ENCODE measurements at regions not wholly inside any gene's neighbourhood (a gene's known extent, or its start where the extent isn't known, plus 50 kb on each side); places are given as distances from the start of the nearest gene placed in this dataset.

GRCh38 chr21:24369746-24370145, 1237.5 kb downstream of the MRPL39 start:
- no peak for DNase-seq (ENCODE audit: low spot score)

DNA sequence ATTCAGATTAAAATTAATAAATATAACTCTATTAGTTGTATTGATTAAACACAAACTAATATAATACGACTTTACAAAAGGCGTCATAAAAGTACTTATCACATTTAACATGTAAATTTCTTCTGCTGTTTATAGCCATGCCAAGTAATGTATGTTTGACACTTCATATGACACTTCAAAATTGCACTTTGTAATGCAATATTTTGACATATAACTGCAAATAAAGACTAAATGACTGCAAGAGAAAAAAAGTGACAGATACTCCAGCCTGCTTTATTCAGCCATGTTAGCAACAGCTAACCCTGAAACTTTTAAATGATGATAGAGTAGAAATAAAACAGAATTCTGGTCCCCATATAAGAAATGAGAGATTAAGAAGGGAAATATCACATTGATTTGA, 1238.0 kb downstream of the MRPL39 start:
- no peak for DNase-seq (ENCODE audit: low spot score)

- DNase-seq (ENCODE audit: low spot score), result no peak
These were observed 1239.3 kb downstream of the MRPL39 start for GRCh38 chr21:24367936-24368335.

DNA sequence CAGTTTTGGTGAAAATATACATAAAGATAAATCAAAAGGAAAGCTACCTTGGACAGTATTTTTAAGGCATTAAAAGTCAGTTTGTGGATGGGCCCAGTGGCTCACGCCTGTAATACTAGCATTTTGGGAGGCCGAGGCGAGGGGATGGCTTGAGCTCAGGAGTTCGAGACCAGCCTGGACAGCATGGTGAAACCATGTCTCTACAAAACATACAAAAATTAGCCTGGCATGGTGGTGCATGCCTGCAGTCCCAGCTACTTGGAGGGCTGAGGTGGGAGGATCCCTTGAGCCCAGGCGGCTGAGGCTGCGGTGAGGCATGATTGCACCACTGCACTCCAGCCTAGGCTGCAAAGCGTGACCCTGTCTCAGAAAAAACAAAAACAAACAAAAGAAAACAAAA, 1253.8 kb downstream of the MRPL39 start:
- DNase-seq (ENCODE audit: low spot score), result no peak

DNA sequence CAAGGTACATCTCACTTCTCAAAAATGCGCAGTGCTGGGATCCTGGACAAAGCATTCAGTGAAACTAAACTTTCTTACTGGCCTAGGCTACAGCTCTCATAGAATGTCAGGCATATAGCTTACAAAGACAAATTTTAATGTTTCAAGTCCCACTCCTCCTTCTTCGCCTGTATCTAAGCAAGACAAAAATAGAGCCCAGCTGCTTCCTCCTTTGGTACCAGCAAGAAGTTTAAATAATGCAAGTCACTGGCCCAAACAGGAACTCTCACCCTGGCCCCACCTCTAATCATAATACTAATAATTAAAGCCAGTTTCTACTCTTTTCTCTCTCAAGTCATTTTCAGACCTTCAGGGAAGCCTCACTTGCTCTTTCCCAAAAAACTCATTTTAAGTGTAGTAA, 1267.9 kb downstream of the MRPL39 start:
- no peak for DNase-seq (ENCODE audit: low spot score)

DNA sequence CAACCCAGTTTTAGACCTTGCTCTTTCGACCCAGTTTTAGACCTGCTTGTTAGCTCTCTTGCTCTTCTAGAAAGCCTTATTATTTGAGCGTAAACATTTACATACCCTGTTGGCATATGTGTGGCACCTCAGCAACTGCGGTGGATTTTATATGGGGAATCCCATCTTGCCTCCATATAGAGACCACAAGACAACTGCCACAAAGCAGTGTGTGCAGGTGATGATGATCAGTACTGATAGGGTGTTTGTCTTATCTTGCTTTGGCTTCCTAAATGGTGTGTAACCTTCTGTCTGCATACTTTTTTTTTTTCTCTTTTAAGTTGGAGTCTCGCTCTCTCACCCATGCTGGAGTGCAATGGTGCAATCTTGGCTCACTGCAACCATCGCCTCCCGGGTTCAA, 1270.8 kb downstream of the MRPL39 start:
- no peak for DNase-seq (ENCODE audit: low spot score)

DNA sequence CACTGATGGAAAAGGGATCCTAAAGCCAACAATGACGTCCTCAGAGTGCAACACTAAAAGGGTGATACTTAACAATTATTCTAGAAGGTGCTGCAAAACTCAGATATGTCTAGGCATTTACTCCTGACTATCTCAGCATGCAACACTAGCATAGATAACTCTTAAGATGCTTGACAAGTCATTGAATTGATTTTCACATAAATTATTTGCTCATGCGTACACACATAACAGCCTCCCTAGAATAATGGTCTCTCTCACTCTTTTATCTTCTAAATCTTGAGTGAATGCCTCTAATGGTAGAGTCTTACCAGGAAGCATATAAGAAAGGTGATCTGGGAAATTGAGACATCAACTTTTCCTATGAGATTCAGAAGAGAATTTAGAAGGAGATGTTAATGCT, 1283.7 kb downstream of the MRPL39 start:
- DNase-seq (ENCODE audit: low spot score), result no peak

DNA sequence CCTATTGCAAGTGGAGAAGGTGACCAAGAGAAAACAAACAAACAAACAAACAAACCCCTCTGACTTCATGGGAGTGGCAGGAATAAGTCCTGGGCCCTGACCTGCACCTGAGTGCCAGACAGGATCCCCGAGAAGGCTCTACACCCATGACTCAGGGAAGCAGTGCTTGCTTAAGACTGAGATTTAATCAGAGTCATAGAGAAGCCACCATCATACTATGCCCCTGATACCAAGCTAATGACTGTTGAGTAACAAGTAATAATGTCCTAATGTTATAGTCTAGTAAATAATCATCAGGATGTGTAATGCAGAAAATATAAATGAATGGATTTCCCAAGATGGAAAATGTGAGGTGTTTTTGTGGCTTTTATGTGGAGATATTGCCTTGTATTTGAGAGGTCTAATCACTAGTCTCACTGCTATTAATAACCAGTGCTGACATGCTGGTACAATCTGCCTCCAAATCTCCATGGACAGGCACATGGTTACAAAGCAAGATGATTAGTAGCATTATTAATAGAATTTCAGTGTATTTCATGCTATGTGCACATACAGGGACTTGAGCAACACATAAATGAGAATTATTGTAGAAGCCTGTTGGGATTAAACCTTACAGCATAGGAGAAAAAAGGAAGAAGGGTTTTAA, 1290.9 kb downstream of the MRPL39 start:
- DNase-seq (ENCODE audit: low spot score), result no peak

DNA sequence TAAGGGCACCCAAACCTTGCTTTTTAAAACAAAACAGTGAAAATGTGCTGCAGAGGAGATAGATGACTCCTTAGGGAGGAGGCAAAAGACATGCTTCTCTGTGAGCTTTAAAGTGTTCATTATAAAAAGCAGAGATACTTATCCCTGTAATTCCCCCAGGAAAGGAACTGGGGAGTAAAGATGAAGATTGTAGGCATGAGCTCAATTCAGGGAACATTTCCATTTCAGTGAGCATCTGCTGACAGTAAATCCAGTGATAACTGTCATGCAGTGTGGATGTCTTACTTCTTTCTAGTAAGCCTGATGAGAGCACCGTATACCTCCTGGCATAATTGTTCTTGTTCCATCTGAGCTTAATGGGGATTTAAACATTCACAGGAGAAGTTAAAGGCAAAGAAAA, 1296.5 kb downstream of the MRPL39 start:
- no peak for DNase-seq (ENCODE audit: low spot score)

DNA sequence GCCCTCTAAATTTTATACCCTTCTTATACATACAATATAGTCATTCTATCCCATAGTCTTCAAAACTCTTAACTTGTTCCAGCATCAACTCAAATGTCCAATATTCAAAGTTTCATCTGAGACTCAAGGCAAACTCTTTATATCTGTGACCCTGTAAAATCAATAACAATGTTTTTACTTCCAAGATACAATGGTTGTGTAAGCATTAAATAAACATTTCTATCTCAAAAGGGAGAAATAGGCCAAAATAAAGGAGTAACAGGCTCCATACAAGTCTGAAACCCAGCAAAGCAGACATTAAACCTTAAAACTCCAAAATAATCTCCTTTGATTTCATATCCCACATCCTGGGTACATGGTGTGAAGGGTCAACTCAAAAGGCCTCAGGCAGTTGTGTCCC, 1299.1 kb downstream of the MRPL39 start:
- no peak for DNase-seq (ENCODE audit: low spot score)

- DNase-seq (ENCODE audit: low spot score), result no peak
These were observed 1304.9 kb downstream of the MRPL39 start for GRCh38 chr21:24302400-24302799.

- no peak for DNase-seq (ENCODE audit: low spot score)
These were observed 1309.2 kb downstream of the MRPL39 start for GRCh38 chr21:24298040-24298439.

- no peak for DNase-seq (ENCODE audit: low spot score)
These were observed 1313.1 kb downstream of the MRPL39 start for GRCh38 chr21:24294171-24294570.

DNA sequence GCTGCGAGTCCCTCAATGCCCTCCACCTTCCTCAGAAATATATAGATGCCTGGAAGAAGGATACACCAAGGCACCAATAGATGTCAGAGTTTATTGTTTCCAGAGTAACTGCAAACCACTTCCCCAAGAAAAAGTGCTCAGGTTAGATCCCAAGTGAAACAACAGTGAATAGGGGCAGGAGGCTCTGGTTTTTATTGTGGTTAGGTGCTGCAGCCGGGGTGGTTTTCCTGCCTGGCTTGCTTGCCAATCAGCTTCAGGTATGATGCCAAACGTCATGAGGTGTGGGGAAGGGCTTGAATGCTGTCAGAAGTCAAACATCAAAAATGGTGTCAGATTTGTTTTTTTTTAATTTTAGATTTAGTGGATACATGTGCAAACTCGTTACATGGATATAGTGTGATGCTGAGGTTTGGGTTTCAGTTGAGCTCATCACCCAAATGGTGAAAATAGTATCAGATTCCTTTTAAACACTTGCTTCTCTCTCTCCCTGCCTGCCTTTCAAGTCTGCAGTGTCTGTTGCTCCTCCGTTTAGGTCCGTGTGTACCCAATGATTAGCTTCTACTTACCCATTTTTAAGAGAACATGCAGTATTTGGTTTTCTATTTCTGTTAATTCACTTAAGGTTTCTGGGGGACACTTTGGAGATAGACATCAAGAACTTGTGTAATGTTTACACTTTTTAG, 1317.0 kb downstream of the MRPL39 start:
- DNase-seq (ENCODE audit: low spot score), result no peak

- DNase-seq (ENCODE audit: low spot score), result no peak
These were observed 1317.7 kb downstream of the MRPL39 start for GRCh38 chr21:24289539-24289938.

- no peak for DNase-seq (ENCODE audit: low spot score)
These were observed 1326.7 kb downstream of the MRPL39 start for GRCh38 chr21:24280596-24280995.

GRCh38 chr21:24278711-24279110, 1328.6 kb downstream of the MRPL39 start:
- no peak for DNase-seq (ENCODE audit: low spot score)

DNA sequence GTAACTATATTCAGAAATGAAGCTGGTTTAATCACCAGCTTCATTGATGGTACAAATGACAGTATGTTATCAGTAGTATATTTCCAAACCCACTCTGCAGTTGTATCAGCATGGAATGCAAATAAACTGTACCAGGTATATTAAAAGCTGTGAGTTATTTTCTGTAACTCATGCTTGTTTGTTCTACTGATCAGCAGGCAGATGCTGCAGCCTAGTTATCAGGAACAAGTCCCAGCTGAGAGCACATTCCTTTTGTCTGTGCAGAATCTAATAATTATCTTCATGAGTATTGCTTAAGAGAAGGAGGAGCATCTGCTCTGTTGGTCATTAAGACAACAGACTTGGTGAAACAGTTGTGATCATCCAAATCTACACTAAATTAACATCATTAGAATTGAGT, 1331.1 kb downstream of the MRPL39 start:
- DNase-seq (ENCODE audit: low spot score), result no peak

DNA sequence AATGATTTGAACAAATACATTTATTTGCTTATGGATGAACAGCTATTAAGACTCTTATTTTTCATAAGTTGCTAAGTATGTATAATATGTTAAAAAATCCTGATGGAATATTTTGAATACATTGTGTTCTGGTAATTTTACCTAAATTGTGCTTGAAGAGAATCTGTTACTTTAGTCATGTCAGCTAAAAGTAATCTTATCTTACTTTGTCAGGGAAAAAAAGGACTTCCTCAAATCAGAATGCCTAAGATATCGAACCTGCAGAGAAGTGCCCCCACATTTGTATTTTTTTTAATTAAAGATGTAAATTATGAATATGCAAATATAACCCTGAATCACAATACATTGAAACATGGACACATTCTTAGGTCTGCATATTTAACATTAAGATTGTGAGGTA, 1331.7 kb downstream of the MRPL39 start:
- no peak for DNase-seq (ENCODE audit: low spot score)

GRCh38 chr21:24272521-24272938, 1334.8 kb downstream of the MRPL39 start:
- no peak for DNase-seq (ENCODE audit: low spot score)

DNA sequence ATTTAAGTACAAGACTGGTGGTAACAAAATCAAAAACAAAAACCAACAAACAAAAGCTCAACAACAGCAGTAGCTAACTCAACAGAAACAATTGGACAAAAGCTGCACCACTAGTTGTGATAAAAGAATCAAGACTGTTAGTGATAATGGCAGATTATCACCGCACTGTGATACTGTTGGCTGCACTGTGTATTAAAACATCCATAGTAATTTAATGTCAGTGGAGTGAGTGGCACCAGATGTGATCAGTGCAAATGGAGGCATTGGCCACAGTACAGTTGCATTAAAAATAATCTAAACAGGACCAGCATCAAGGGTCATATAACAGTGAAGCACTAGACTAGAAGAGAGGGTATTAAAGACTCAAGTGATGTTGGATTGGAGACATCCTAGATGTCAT, 1341.3 kb downstream of the MRPL39 start:
- DNase-seq (ENCODE audit: low spot score), result no peak

- no peak for DNase-seq (ENCODE audit: low spot score)
These were observed 1346.5 kb downstream of the MRPL39 start for GRCh38 chr21:24260751-24261150.

DNA sequence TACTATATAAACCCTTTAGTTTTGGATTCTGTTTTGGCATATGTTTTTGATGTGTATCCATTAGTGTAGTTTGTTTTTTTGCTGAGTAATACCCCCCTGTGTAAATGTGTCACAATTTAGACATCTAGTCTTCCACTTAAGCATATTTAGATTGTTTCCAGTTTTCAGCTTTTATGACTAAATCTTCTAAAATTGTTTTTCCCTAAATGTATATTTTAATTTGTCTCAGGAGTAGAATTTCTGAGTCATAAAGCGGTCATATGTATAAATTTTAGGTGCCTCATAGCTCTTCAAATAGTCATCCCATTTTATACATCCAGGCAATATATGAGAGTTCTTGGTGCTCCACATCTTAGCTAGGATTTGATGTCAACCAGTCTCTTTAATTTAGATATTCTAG, 1348.0 kb downstream of the MRPL39 start:
- DNase-seq (ENCODE audit: low spot score), result no peak

- DNase-seq (ENCODE audit: low spot score), result no peak
These were observed 1351.7 kb downstream of the MRPL39 start for GRCh38 chr21:24255591-24255990.
